Eye (tissue), 1 donor: ENCODE measurements at regions not wholly inside any gene's neighbourhood (a gene's known extent, or its start where the extent isn't known, plus 50 kb on each side); places are given as distances from the start of the nearest gene placed in this dataset.
"Not testable (repeated sequence)": the region's sequence is repeated elsewhere in the genome, so short reads cannot be mapped to it uniquely, and the experiment has no call there.

Experiments used
- DNase-seq: peaks from one replicate; pipeline ENCODE4 v3.0.0-alpha.2; 2015

DNA sequence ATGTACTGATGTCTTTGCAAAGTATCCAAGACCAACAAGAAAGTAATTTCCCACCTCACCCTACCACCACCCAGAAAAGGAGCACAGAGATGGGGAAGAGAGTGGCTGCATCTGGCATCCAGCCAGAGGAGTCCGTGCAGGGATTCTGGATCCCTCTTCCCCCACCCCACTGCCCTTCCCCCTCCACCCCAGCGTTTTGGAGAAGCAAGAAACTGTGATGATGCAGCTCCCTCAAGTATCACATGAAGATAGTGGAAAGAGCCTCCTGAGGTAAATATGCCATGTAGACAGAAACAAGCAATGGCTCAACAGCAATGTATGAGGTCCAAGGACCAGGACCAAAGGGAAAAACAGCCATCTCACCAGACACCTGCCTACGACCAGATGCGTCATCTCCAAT lies 153.8 kb downstream of the DEPDC1B start:
- no peak for DNase-seq

DNA sequence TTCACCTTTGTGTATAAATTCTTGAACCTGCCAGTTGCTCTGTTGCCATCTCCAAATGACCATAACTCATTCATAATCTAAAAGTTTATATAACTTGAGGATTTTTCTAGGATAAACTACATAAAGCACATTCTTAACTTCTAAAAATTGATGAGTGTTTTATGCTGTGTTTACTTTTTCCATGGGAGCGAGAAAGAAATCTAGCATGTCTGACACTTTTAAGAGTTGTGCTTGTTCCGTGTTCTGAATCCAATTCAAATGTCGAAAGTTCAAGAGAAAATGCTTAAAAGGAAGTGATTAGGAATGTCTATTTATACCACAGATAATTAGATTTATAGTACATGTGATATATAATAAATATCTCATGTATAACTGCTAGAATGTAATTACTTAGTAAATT lies 154.4 kb downstream of the DEPDC1B start:
- no peak for DNase-seq

DNA sequence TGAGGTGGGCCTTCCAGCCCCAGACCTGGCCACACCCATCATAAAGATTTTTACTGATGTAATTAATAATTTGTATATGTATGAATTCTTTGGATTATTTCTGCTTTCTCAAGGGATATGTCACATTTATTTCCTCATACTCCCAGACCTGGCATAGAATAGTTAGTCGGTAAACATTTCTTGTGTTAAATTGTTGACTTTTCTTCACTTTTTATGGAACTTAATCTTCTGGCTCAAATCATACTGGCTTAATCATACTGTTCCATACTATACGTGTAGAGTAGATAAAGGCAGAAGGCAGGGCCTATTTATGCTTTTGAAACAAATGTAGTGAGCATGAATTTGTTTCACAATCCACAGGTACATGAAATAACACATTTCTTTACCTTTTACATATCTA lies 155.8 kb downstream of the DEPDC1B start:
- DNase-seq: no peak

- DNase-seq: no peak
Measured at GRCh38 chr5:60541980-60542379, 158.0 kb downstream of the DEPDC1B start.

- no peak for DNase-seq
Measured at GRCh38 chr5:60540856-60541805, 158.8 kb downstream of the DEPDC1B start.

DNA sequence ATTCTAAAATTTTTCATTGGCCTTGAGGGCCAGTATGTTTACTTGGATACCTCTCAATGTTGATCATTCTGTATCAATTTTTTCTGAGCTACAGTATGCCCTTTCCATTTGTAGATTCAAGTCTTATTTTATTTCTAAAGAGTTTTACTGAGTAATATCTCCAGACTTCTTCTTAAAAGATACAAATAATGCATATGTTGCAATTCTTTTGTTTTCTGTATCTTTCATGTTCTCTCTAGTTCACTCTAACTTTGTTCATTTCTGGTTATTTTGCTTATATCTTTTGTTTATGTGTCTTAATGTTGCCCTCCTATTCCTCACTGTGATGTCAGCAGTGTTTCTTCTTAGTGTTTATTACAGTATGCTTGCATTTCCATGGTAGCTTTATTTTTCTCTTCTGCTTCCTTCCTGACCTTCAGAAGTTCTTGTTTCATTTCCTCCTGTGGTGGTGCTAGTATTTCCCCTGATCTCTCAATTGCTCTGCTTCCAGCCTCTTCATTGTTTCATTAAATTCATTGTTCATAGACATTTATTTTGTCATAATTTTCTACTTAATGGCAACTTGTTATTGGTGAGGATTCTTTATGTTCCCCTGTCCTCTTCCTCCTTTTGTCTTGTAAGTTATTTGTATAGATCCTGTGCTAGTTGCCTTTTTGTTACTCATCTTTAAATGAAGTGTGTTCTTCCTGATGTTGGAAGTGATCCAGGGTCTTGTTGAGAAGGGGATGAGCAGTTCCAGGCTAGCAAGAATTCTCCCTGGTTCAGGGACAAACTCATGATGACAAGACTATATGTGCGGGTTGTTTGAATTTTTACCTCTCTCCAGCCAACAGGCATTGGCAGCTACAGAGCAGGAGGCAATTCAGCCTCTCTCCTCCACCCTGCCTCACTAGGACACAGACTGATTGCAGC lies 160.8 kb downstream of the DEPDC1B start:
- no peak for DNase-seq

- no peak for DNase-seq
Measured at GRCh38 chr5:60538426-60538825, 161.5 kb downstream of the DEPDC1B start.

DNA sequence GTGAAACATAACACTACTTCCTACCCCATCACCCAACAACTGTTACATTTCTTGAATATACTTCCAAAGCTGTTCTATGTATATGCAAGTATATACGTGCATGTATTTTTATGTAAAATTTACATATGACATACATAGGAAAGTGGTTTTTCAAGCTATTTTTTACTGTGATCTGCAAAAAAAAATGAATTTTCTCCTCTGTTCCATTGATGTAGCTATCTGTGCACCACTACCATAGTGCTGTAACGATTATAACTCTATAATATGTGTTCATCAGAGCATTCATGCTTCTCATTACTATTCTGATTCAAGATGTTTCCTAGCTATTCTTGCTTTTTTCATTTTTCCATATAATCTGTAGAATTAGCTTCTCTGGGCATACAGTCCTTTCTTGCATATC lies 164.0 kb downstream of the DEPDC1B start:
- DNase-seq: no peak

DNA sequence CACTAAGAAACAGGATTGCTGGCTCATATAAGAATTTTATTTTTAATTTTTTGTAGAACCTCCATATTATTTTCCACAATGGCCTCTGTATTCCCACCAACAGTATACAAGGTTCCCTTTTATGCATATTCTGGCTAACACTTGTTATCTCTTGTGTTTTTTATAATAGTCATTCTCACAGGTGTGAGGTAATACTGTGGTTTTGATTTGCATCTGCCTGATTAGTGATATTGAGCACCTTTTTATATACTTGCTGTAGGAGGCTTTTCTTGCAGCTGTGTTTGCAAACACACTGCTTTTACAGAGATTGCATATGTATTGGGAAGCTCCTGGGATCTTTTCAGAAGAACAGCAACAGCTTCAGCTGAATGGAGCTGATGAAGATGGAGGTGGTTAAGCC lies 164.8 kb downstream of the DEPDC1B start:
- no peak for DNase-seq

DNA sequence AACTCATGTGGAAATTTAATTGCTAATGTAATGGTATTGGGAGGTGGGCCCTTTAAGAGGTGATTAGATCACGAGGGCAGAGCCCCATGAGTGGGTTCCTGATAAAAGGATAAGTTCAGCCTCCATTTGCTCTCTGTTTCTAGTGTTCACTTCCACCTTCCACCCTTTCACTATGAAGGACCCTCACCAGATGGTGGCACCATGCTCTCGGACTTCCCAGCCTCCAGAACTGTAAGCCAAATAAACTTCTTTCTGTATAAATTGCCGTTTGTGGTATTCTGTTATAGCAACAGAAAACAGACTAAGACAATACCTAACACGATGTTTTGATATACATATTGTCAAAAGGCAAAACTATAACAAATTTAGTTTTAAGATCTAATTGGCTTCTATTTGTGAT lies 166.2 kb downstream of the DEPDC1B start:
- DNase-seq: no peak

- DNase-seq: not testable (repeated sequence)
Measured at GRCh38 chr5:60532796-60533195, 167.2 kb downstream of the DEPDC1B start.

GRCh38 chr5:60530144-60530848 lies 169.7 kb downstream of the DEPDC1B start:
- DNase-seq: not testable (repeated sequence)

DNA sequence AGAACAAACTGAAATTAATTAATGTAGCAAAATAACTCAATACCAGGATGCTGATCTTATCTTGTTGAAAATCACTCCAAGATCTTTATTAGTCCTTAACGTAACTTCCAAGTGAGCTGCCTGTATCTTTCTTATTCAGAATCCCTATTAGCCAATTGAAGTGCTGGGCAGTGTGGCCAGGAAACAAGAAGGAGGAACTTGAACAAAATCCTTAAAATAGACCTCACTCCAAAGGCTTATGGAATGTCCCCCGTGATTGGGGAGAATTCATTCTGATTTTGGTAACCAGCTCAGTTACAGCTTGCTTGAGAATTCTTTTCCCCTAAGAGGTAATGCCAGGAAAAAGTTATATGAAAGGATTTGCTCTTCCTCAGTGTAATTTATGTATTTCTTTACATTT lies 171.0 kb downstream of the DEPDC1B start:
- DNase-seq: no peak

DNA sequence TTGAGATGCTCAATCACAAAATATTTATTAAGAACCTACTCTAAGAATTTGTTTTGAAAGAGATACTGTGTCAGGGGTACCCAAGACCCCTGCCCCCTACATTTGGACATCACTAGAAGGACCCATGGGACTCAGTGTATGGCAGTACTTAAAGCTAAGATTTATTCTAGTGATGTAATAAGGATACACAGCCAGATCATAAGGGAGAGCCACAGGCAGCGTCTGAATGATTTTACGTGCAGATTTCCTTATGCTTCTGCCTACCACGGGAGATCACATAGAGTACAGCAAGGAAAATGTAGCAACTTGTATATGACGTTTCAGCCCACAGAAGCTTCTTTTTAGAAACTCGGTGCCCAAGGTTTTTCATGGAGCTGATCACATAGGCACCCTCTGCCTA lies 172.9 kb downstream of the DEPDC1B start:
- no peak for DNase-seq

DNA sequence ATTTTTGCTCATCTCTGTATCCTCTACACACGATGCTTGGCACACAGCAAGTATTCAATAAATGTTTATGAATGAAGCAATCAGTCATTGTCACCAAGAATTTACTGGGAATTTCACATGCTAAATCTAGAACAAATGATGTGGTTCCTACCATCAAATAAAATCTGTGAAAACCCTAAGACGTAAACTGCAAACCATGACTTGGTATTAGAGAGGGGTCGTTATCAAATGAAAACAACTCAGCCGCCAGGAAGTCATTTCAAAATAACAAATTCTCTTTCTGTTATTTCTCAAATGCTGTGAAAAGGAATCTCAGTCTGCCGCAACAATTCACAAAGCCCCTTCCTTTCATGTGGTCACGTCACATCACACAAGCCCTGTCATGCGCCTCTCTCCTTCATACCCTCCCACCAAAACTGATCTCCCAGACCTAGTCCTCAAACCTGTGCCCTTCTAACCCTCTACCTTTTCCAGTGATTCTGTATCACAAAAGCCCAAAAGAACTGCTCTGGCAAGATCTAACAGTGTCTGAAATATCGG lies 173.6 kb downstream of the DEPDC1B start:
- no peak for DNase-seq

- DNase-seq: no peak
Measured at GRCh38 chr5:60522292-60522905, 177.6 kb downstream of the DEPDC1B start.

- DNase-seq: no peak
Measured at GRCh38 chr5:60521376-60522291, 178.3 kb downstream of the DEPDC1B start.

DNA sequence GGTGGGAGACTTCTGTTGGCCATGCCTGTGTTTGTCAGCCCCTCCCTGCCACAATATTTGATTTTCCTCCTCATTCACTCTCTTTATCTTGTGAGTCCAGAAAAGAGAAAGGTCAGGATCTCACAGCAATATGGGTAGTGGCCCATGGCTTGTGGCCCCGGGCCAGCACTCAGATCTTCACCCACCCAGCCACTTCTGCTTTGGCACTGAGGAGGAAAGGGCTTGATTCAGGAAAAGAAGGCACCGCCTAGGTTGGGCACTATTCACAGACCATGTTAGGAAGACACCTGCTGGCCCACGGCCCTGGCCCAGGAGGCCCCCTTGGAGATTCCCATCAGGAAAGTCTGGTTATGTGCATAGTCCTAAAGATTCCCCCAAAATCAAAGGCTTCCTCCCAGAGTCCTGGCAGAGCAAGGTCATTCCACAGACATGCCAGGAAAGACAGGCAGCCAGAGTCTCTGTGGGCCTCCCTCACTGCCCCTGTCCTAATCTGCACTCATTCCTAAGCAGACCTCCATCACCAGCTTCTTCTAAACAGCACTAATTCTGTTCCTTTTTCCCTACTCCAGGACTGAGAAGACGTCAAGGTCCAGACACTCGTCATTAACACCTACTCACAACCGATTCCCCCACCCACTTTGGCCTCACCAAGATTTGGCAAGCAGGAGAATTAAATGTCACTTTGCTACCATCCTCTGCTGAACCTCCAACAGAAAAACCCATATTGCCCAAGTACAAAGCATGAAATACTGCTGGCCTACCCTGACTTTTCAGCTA lies 179.3 kb downstream of the DEPDC1B start:
- no peak for DNase-seq

GRCh38 chr5:60519372-60519771 lies 180.6 kb downstream of the DEPDC1B start:
- no peak for DNase-seq

DNA sequence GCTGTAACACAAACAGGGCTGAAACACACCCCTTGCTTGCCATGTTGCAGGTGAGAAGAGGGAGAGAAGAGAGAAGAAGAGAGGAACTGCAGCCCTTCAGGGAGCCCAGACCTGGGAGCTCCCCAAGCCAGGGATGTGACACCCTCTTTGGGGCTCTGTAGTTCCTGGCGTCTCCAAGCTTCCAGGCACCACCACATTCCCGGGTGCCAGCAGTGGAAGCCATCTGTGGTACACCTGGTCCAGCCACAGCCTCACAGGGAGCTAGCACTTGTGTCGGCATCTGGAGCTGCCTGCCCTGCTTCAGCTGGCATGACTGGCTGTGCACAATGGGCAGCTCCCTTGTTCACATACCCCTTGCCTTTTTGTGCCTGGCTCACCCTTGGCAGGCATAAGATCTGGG lies 182.1 kb downstream of the DEPDC1B start:
- DNase-seq: no peak
